HG02759 (cell line): ENCODE measurements at regions not wholly inside any gene's neighbourhood (a gene's known extent, or its start where the extent isn't known, plus 50 kb on each side); places are given as distances from the start of the nearest gene placed in this dataset.
"Not testable (repeated sequence)": the region's sequence is repeated elsewhere in the genome, so short reads cannot be mapped to it uniquely, and the experiment has no call there.

Experiments
- ATAC-seq: cut with Tn5 transposase; IDR thresholded peaks from one replicate; pipeline ENCODE4 v1.9.1; 2021; ENCODE audit warnings: mild to moderate bottlenecking, moderate library complexity; ENCODE audit not compliant: unreplicated experiment

GRCh38 chr6:67686225-67686624, 948.9 kb upstream of the ADGRB3 start:
- ATAC-seq: not testable (repeated sequence)

- ATAC-seq: no peak
Observed at GRCh38 chr6:67683960-67684359, 951.1 kb upstream of the ADGRB3 start.

GRCh38 chr6:67680297-67680932, 954.7 kb upstream of the ADGRB3 start:
- no peak for ATAC-seq

DNA sequence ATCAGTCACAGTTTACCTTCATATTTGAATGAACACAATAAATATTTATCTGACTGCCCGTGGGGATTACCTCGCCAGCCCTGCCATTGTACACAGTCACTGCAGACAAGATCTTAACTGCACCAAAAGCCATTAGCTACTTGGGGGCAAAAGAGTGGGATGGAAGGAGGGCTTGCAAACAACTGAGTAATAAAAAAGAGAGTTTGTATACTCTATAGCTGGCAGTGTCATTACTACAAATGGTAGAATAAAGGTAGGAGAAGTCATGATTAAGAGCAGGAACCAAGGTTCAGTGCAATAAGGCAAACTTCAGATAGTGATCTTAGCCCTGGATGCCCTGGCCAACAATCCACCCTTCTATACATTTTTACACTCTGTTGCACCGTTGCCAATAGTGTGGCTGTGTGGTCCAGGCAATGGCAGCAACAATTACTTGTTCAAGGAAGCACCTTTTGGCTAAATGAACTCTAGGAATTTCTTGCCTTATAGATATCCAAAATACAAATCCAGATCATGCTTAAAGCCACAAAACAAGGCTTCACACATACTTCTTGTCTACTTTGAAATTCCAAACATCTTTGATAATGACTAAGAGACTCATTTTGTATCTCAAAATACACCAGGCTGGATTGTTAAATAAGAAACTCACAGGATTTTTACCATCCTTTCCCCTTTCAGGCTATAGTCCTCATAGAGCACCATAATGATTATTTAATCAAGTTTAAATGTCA, 955.4 kb upstream of the ADGRB3 start:
- ATAC-seq: no peak

- no peak for ATAC-seq
Observed at GRCh38 chr6:67676892-67677291, 958.2 kb upstream of the ADGRB3 start.

DNA sequence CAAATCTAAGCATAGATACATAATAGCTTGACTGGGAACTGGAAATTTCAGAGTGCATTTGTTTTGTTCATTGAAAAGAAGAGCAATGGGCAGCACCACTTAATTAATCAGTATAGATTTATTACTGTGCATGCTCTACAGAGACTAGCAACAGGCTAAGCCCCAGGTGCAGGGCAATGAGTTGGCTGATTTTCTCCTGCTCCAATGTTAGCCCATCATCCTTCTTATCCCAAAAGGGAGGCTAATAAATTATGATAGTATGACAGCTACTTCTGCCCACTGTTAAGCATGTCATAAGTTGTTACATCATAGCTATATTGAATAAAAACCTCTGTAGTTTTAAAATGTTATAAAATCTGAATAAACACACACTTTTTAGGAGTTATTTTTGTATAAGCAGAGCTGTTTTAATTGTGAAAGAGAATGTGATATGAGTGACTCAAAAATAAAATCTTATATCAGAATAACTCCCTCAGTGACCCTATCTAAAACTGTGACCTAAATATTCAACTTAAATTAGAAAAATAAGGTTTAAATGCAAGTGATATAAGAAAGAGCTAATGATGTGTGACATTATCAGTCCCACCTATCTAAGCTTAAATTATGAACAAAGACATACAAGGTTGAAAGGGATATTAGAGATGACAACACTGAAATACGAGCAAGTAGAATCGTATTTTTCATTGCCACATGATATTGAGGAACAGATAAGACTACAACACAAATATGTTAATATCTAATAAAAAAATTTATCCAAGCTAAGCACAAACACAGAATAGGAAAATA, 967.3 kb upstream of the ADGRB3 start:
- ATAC-seq: no peak

- no peak for ATAC-seq
Observed at GRCh38 chr6:67666177-67666964, 968.7 kb upstream of the ADGRB3 start.

GRCh38 chr6:67664942-67665341, 970.1 kb upstream of the ADGRB3 start:
- ATAC-seq: no peak

- ATAC-seq: no peak
Observed at GRCh38 chr6:67663105-67663895, 971.8 kb upstream of the ADGRB3 start.

GRCh38 chr6:67653561-67653960, 981.5 kb upstream of the ADGRB3 start:
- no peak for ATAC-seq

- ATAC-seq: no peak
Observed at GRCh38 chr6:67646550-67646949, 988.5 kb upstream of the ADGRB3 start.

DNA sequence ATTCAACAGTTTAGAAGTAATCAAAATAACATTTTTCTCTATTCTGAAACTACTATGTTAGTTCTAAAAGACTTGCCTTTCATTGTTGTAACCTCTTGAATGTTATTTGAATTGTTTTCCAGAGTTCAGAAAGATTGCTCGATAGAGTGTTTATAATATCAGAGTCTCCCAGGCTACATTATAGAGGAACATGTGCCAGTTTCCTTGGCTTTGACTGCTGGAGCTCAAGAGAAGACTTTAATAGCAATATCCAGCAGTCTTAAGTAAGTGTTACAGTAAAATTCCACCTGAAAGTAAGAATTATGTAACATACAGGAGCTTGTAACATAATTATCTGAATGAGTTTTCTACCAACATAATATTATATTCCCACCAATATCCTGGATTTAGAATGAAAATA, 991.8 kb upstream of the ADGRB3 start:
- no peak for ATAC-seq

DNA sequence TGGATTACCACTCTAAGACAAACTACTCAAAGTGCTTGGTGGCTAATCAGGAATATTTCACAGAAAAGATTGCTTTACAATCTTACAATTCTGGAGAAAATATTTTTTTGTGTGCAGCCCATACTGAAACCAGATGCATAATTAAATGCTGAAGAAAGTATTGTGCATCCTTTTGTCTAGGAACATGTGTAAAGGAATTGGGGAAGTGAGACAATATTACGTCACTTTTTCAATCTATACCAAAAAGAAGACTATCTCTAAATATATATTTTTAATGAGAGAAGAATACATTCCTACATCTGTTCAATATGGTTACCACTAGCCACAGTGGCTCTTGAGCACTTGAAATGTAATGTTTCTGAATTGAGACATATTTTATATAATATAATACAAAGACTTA, 992.5 kb upstream of the ADGRB3 start:
- no peak for ATAC-seq

DNA sequence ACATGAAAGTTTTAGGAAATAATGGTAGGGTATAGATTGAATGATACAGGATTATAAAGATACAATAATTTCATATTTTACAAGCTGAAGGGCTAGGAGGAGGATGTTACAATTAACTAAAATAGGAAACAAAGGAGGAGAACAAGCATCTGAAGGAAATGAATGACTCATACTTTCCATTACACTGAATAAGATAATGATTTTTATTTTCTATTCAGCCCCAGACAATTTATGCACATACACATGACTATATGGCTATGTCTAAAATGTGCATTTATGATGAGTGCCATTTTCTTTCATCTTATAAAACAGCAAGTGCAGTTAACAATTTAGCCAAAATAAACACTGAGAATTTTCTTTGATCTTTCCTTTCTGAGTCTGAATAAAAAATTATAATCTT, 994.6 kb upstream of the ADGRB3 start:
- no peak for ATAC-seq

DNA sequence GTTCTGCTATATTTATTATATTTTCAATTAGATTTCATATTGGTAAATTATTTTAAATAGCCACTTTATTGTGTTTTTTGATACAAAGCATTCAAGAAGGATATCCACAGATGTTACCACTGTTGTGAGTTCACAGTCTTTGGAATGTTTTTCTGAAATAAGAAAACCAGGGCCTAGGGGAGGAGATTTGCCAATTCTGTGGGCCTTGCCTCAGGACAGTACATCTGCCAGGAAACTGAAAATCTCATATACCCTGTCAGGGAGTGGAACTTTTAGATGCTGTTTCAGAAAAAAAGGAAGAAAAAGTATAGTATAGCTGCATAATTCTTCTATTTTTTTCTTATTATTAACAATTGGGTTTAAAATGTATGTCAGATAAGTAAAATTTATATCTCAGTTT, 995.9 kb upstream of the ADGRB3 start:
- ATAC-seq: no peak

GRCh38 chr6:67634199-67634598, 1000.9 kb upstream of the ADGRB3 start:
- no peak for ATAC-seq

DNA sequence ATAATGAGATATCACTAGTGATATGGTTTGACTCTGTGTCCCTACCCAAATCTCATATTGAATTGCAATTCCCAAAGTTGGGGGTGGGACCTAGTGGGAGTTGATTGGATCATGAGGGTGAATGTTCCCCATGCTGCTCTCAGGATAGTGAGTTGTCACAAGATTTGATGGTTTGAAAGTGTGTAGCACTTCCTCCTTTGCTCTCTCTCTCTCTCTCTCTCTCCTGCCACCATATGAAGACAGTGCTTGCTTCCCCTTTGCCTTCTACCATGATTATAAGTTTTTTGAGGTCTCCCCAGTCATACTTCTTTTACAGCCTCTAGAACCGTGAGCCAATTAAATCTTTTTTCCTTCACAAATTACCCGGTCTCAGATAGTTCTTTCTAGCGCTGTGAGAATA, 1002.0 kb upstream of the ADGRB3 start:
- ATAC-seq: no peak

DNA sequence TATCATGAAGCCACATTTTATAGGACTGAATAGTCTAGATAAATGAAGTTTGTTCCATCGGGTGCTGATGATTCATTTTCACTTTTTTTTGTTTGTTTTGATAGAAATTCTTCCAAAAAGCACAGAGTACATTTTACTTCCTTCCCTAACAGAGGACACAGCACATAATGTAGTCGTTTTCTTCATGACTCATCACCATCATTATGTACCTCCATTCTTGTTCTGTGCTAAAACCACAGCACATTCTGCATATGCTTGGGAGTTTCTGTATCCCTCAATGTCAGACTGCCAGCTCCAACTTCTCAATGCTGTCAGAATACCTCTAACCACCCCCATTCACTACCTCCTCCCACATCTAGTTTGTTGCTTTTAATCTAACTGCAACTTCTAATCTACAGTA, 1004.9 kb upstream of the ADGRB3 start:
- ATAC-seq: no peak

GRCh38 chr6:67629258-67629657, 1005.8 kb upstream of the ADGRB3 start:
- ATAC-seq: no peak

GRCh38 chr6:67615796-67616195, 1019.3 kb upstream of the ADGRB3 start:
- ATAC-seq: no peak
